B cell (primary cell): ENCODE measurements at regions not wholly inside any gene's neighbourhood (a gene's known extent, or its start where the extent isn't known, plus 50 kb on each side); places are given as distances from the start of the nearest gene placed in this dataset.

ENCODE experiments used
- CTCF ChIP-seq: fragments of 200-600 bp; IDR thresholded peaks from one replicate; pipeline ENCODE4 v1.8.0; 2022; ENCODE audit warnings: antibody characterized with exemption, mild to moderate bottlenecking
- EZH2 ChIP-seq: IDR thresholded peaks from 2 replicates; pipeline ENCODE4 v1.6.1; 2012; ENCODE audit warnings: borderline replicate concordance, low read depth, mild to moderate bottlenecking, moderate library complexity, low read length; ENCODE audit not compliant: insufficient read depth, poor library complexity, severe bottlenecking

GRCh38 chr3:104596054-104596453, 770.7 kb upstream of the ALCAM start:
- TF ChIP-seq CTCF: no peak
- no peak for TF ChIP-seq EZH2
